ENCODE measurements at regions not wholly inside any gene's neighbourhood (a gene's known extent, or its start where the extent isn't known, plus 50 kb on each side); places are given as distances from the start of the nearest gene placed in this dataset.

GRCh38 chr7:52120912-52121311 lies 804.3 kb upstream of the COBL start:
- Histone ChIP-seq H3K4me2 (ENCODE audit: low read length, poor library complexity, severe bottlenecking) (no peak overlapping the region), H3K27me3 (ENCODE audit: control insufficient read depth in 1 of 2, insufficient read depth in 1 of 2, low read length in 2 of 2) (no peaks in the 10 kb centered on the region), H3K27ac (ENCODE audit: low read length, poor library complexity, severe bottlenecking) (no peak overlapping the region), H2BK120ac (ENCODE audit: low read depth, low read length) (no peak overlapping the region), H2AFZ (ENCODE audit: low read depth, low read length) (no peak overlapping the region), H3K4ac (ENCODE audit: low read depth in 1 of 2, low read length in 2 of 2) (no peak overlapping the region), H4K8ac (ENCODE audit: low read length) (no peak overlapping the region), H2AK5ac (ENCODE audit: low read length, severe bottlenecking) (no peak overlapping the region), H2BK15ac (ENCODE audit: low read depth, poor library complexity, severe bottlenecking) (no peak overlapping the region), H3K79me1 (replicated peaks; ENCODE audit: low read length, poor library complexity, severe bottlenecking) (no peaks in the 10 kb centered on the region), H3K9me3 (ENCODE audit: control insufficient read depth, low read length) (no peaks in the 10 kb centered on the region), H2BK12ac (ENCODE audit: low read length in 2 of 2) (no peak overlapping the region), H3K9ac (ENCODE audit: low read length) (no peak overlapping the region), H4K91ac (ENCODE audit: low read length) (no peak overlapping the region), H3K23ac (ENCODE audit: low read length in 2 of 2) (no peak overlapping the region), H3K18ac (ENCODE audit: low read depth in 1 of 2, low read length in 2 of 2) (no peak overlapping the region), H3K4me1 (ENCODE audit: control insufficient read depth, insufficient read depth, low read depth, low read length) (no peaks in the 10 kb centered on the region), H3K4me3 (ENCODE audit: insufficient read depth in 1 of 2, low read depth in 1 of 2, low read length in 2 of 2) (no peak overlapping the region), H3K36me3 (ENCODE audit: control insufficient read depth in 1 of 2, insufficient read depth in 2 of 2, low read depth in 1 of 2, low read length in 2 of 2) (no peaks in the 10 kb centered on the region), H3K14ac (ENCODE audit: low read length in 2 of 2) (no peak overlapping the region), H2BK5ac (ENCODE audit: low read depth, low read length, poor library complexity, severe bottlenecking) (no peak overlapping the region)
- DNase-seq: no peak
- WGBS: 45% methylated on average over 3 of the region's 3 CpGs

GRCh38 chr7:52119537-52119936 lies 802.9 kb upstream of the COBL start:
- Histone ChIP-seq H3K14ac (ENCODE audit: low read length in 2 of 2) (no peak overlapping the region), H2BK5ac (ENCODE audit: low read depth, low read length, poor library complexity, severe bottlenecking) (no peak overlapping the region), H3K9me3 (ENCODE audit: control insufficient read depth, low read length) (no peaks in the 10 kb centered on the region), H3K23ac (ENCODE audit: low read length in 2 of 2) (no peak overlapping the region), H3K9ac (ENCODE audit: low read length) (no peak overlapping the region), H2BK12ac (ENCODE audit: low read length in 2 of 2) (no peak overlapping the region), H4K91ac (ENCODE audit: low read length) (no peak overlapping the region), H2BK120ac (ENCODE audit: low read depth, low read length) (no peak overlapping the region), H2AK5ac (ENCODE audit: low read length, severe bottlenecking) (no peak overlapping the region), H3K18ac (ENCODE audit: low read depth in 1 of 2, low read length in 2 of 2) (no peak overlapping the region), H3K4me1 (ENCODE audit: control insufficient read depth, insufficient read depth, low read depth, low read length) (no peaks in the 10 kb centered on the region), H3K4me2 (ENCODE audit: low read length, poor library complexity, severe bottlenecking) (no peak overlapping the region), H4K8ac (ENCODE audit: low read length) (no peak overlapping the region), H3K27me3 (ENCODE audit: control insufficient read depth in 1 of 2, insufficient read depth in 1 of 2, low read length in 2 of 2) (no peaks in the 10 kb centered on the region), H2AFZ (ENCODE audit: low read depth, low read length) (no peak overlapping the region), H3K27ac (ENCODE audit: low read length, poor library complexity, severe bottlenecking) (no peak overlapping the region), H3K4ac (ENCODE audit: low read depth in 1 of 2, low read length in 2 of 2) (no peak overlapping the region), H3K79me1 (replicated peaks; ENCODE audit: low read length, poor library complexity, severe bottlenecking) (no peaks in the 10 kb centered on the region), H3K36me3 (ENCODE audit: control insufficient read depth in 1 of 2, insufficient read depth in 2 of 2, low read depth in 1 of 2, low read length in 2 of 2) (no peaks in the 10 kb centered on the region), H2BK15ac (ENCODE audit: low read depth, poor library complexity, severe bottlenecking) (no peak overlapping the region), H3K4me3 (ENCODE audit: insufficient read depth in 1 of 2, low read depth in 1 of 2, low read length in 2 of 2) (no peak overlapping the region)
- 0% methylated on average over 1 of the region's 2 CpGs for WGBS
- DNase-seq: no peak

- H3K14ac ChIP-seq (ENCODE audit: low read length in 2 of 2): no peak overlapping the region
- H3K23ac ChIP-seq (ENCODE audit: low read length in 2 of 2): no peak overlapping the region
- H3K4ac ChIP-seq (ENCODE audit: low read depth in 1 of 2, low read length in 2 of 2): no peak overlapping the region
- H2BK15ac ChIP-seq (ENCODE audit: low read depth, poor library complexity, severe bottlenecking): no peak overlapping the region
- no peak overlapping the region for H3K27ac ChIP-seq (ENCODE audit: low read length, poor library complexity, severe bottlenecking)
- H3K79me1 ChIP-seq (replicated peaks; ENCODE audit: low read length, poor library complexity, severe bottlenecking): no peaks in the 10 kb centered on the region
- no peak overlapping the region for H3K4me3 ChIP-seq (ENCODE audit: insufficient read depth in 1 of 2, low read depth in 1 of 2, low read length in 2 of 2)
- no peak overlapping the region for H4K8ac ChIP-seq (ENCODE audit: low read length)
- H4K91ac ChIP-seq (ENCODE audit: low read length): no peak overlapping the region
- H2BK5ac ChIP-seq (ENCODE audit: low read depth, low read length, poor library complexity, severe bottlenecking): no peak overlapping the region
- H2BK12ac ChIP-seq (ENCODE audit: low read length in 2 of 2): no peak overlapping the region
- H3K9ac ChIP-seq (ENCODE audit: low read length): no peak overlapping the region
- no peaks in the 10 kb centered on the region for H3K4me1 ChIP-seq (ENCODE audit: control insufficient read depth, insufficient read depth, low read depth, low read length)
- H3K18ac ChIP-seq (ENCODE audit: low read depth in 1 of 2, low read length in 2 of 2): no peak overlapping the region
- no peaks in the 10 kb centered on the region for H3K9me3 ChIP-seq (ENCODE audit: control insufficient read depth, low read length)
- H2AFZ ChIP-seq (ENCODE audit: low read depth, low read length): no peak overlapping the region
- H3K36me3 ChIP-seq (ENCODE audit: control insufficient read depth in 1 of 2, insufficient read depth in 2 of 2, low read depth in 1 of 2, low read length in 2 of 2): no peaks in the 10 kb centered on the region
- no peak overlapping the region for H2BK120ac ChIP-seq (ENCODE audit: low read depth, low read length)
- H3K4me2 ChIP-seq (ENCODE audit: low read length, poor library complexity, severe bottlenecking): no peak overlapping the region
- H3K27me3 ChIP-seq (ENCODE audit: control insufficient read depth in 1 of 2, insufficient read depth in 1 of 2, low read length in 2 of 2): no peaks in the 10 kb centered on the region
- H2AK5ac ChIP-seq (ENCODE audit: low read length, severe bottlenecking): no peak overlapping the region
- no peak for DNase-seq
- no CpG with 5 or more reads among the region's 3 CpGs for WGBS
Observed at GRCh38 chr7:52114509-52114908, 797.9 kb upstream of the COBL start.

- Histone ChIP-seq H3K9me3 (ENCODE audit: control insufficient read depth, low read length) (no peaks in the 10 kb centered on the region), H3K36me3 (ENCODE audit: control insufficient read depth in 1 of 2, insufficient read depth in 2 of 2, low read depth in 1 of 2, low read length in 2 of 2) (no peaks in the 10 kb centered on the region), H3K79me1 (replicated peaks; ENCODE audit: low read length, poor library complexity, severe bottlenecking) (no peaks in the 10 kb centered on the region), H2AK5ac (ENCODE audit: low read length, severe bottlenecking) (no peak overlapping the region), H3K27me3 (ENCODE audit: control insufficient read depth in 1 of 2, insufficient read depth in 1 of 2, low read length in 2 of 2) (no peaks in the 10 kb centered on the region), H2BK120ac (ENCODE audit: low read depth, low read length) (no peak overlapping the region), H2AFZ (ENCODE audit: low read depth, low read length) (no peak overlapping the region), H3K23ac (ENCODE audit: low read length in 2 of 2) (no peak overlapping the region), H2BK5ac (ENCODE audit: low read depth, low read length, poor library complexity, severe bottlenecking) (no peak overlapping the region), H3K4me2 (ENCODE audit: low read length, poor library complexity, severe bottlenecking) (no peak overlapping the region), H2BK15ac (ENCODE audit: low read depth, poor library complexity, severe bottlenecking) (no peak overlapping the region), H3K14ac (ENCODE audit: low read length in 2 of 2) (no peak overlapping the region), H2BK12ac (ENCODE audit: low read length in 2 of 2) (no peak overlapping the region), H3K4me3 (ENCODE audit: insufficient read depth in 1 of 2, low read depth in 1 of 2, low read length in 2 of 2) (no peak overlapping the region), H3K18ac (ENCODE audit: low read depth in 1 of 2, low read length in 2 of 2) (no peak overlapping the region), H3K4ac (ENCODE audit: low read depth in 1 of 2, low read length in 2 of 2) (no peak overlapping the region), H3K9ac (ENCODE audit: low read length) (no peak overlapping the region), H3K27ac (ENCODE audit: low read length, poor library complexity, severe bottlenecking) (no peak overlapping the region), H4K91ac (ENCODE audit: low read length) (no peak overlapping the region), H3K4me1 (ENCODE audit: control insufficient read depth, insufficient read depth, low read depth, low read length) (no peaks in the 10 kb centered on the region), H4K8ac (ENCODE audit: low read length) (no peak overlapping the region)
- DNase-seq: no peak
- 47% methylated on average over 2 of the region's 2 CpGs for WGBS
Observed at GRCh38 chr7:52114056-52114455, 797.4 kb upstream of the COBL start.

Data from mesenchymal stem cell (in vitro differentiated cells and primary cell).